ENCODE measurements at regions not wholly inside any gene's neighbourhood (a gene's known extent, or its start where the extent isn't known, plus 50 kb on each side); places are given as distances from the start of the nearest gene placed in this dataset.
"Not testable (repeated sequence)": the region's sequence is repeated elsewhere in the genome, so short reads cannot be mapped to it uniquely, and the experiment has no call there.

DNA sequence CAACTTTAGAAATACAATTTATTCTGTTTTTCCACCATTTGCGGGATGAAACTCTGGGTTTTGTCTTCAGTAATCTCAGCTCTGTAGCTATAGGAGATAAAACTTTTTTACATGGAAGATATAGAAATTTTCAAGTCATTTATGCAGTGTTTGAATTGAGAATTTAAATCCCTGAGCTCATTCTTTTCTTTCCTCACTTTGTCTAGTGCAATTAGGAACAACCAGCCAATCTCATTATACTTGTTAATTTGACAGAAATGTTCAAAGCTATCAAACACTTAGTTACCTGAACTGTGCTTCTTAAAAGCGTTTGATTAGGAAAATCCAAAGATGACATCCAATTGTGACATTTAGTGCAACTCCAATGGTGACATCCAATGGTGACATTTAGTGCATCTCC is 1014.3 kb downstream of the SLITRK5 start:
- DNase-seq: no peak

- no peak for DNase-seq
Observed at GRCh38 chr13:88701551-88701950, 1030.4 kb downstream of the SLITRK5 start.

GRCh38 chr13:88704600-88705275 is 1033.6 kb downstream of the SLITRK5 start:
- peak in 7 of 56 donors; percentile 4 to 43 (median 23) for DNase-seq

DNA sequence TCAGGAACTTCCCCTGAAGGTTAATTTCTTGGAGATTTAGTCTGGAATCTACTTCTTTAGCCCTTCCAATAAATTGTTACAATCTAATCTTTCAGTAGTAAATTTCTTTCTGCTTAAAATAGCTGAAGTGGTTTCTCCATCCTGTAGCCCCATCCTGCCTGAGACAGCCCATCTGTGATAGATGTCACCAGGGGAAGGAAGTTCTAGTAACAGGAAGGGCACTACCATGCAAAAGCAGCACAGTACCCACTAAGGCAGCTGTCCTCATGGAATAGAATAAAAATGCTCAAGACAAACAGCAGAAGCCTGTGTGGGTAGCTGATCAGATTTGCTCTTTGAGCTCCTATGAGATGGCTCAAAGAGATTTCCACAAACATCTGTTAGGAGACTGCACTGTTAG is 1036.5 kb downstream of the SLITRK5 start:
- DNase-seq: no peak

DNA sequence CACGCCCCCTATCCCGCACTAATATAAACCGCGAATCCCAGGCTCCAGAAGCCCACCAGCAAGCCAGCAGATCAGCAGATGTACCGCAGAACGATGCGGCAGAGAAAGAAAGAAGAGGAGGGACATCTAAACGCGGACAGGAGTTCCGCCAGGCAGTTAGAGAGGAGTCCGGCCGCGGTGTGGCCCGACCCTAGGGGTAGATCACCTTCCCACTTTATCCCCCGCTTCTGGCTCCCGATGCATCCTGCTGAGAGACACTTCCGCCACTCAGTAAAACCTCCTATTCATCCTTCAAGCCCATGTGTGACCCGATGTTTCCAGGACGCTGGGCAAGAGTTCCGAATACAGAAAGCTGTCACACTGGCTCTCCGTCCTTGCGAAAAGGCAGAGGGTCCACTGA is 1046.8 kb downstream of the SLITRK5 start:
- no peak for DNase-seq

- DNase-seq: no peak
Observed at GRCh38 chr13:88718781-88719180, 1047.6 kb downstream of the SLITRK5 start.

GRCh38 chr13:88726075-88726474 is 1054.9 kb downstream of the SLITRK5 start:
- DNase-seq: no peak

DNA sequence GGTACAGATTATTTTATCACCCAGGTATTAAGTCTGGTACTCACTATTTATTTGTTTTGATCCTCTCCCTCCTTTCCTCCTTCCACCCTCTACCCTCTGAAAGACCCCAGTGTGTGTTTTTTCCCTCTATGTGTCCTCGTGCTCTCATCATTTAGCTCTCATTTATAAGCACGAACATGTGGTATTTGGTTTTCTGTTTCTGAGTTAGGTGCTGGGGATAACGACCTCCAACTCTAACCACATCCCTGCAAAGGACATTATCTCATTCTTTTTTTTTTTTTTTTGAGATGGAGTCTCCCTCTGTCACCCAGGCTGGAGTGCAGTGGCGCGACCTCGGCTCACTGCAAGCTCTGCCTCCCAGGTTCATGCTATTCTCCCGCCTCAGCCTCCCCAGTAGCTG is 1056.1 kb downstream of the SLITRK5 start:
- not testable (repeated sequence) for DNase-seq

DNA sequence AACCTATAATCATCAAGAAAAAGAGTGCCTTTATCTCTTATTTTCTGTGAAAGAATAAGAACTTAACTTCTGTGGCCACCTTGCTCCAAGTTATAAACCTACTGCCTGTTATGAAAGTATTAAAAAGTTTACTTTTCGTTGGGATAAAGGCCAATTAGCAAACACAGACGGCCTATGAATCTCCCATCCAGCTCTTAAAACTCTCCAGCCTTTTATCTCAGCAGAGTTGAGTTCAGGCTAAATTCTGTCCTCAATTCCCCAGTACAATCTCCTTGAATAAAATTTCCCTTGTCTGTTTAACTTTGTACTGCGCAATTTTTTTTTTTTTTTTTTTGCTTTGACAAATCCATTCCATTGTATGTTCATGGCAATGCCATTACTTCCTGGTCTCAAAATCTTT is 1058.4 kb downstream of the SLITRK5 start:
- no peak for DNase-seq

- DNase-seq: no peak
Observed at GRCh38 chr13:88736026-88736425, 1064.9 kb downstream of the SLITRK5 start.

DNA sequence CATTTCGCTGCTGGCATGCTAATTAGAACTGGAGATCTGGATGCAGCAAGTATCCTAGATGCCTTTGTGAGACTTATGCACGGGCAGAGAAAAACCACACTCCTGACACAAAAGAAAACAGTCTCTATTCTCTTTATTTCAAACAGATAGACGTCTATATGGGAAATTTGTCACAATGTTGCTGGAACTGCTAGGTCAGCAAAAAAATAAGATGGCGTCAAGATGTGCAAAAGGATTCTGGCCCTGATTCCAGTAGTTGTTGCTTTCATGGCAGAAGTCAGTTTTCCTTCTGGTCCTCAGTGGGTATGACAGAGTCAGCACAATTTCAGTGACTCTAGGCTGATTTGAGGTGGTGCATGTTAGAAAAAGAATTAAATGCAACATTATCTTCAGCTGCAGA is 1068.0 kb downstream of the SLITRK5 start:
- DNase-seq: no peak

DNA sequence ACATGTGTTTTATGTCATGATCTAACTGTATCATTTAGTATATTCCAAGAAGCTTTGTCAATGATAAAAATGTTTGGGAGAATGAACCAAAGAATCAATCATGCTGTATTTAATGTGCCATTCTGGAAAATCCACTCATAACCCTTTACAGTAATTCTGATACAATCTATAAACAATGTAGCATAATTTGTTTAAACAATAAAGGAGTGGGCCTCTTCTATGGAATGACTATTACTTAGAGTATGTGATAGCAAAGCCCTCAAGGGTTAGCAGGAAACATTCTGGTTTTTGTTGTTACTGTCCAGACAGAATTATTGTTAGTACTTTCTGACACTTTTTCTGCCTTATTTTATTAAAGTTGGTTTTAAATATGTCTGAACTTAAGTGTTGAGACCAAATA is 1073.1 kb downstream of the SLITRK5 start:
- DNase-seq: no peak

- DNase-seq: no peak
Observed at GRCh38 chr13:88745011-88745410, 1073.8 kb downstream of the SLITRK5 start.

DNA sequence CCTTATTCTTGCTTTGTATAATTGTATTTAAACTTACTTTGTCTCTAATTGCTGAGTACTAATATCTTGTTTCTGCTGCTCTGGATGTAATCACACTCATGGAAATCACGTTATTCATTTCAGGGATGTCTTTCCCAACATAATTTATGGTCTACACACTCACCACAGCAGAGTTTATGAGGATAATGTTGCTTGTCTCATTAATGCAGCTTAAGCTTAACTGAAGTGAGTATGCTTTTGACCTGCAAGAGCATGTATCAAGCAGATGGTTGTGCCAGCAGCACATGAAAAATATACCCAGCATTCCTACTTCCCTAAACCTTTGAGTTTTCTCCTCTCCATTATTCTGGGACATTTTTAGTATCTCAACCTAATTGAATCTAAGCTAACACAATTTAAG is 1080.9 kb downstream of the SLITRK5 start:
- DNase-seq: no peak

GRCh38 chr13:88754141-88754540 is 1083.0 kb downstream of the SLITRK5 start:
- DNase-seq: peak in 8 of 56 donors; percentile 0 to 34 (median 11)

GRCh38 chr13:88761145-88761544 is 1090.0 kb downstream of the SLITRK5 start:
- DNase-seq: no peak

GRCh38 chr13:88764103-88764502 is 1092.9 kb downstream of the SLITRK5 start:
- DNase-seq: no peak

DNA sequence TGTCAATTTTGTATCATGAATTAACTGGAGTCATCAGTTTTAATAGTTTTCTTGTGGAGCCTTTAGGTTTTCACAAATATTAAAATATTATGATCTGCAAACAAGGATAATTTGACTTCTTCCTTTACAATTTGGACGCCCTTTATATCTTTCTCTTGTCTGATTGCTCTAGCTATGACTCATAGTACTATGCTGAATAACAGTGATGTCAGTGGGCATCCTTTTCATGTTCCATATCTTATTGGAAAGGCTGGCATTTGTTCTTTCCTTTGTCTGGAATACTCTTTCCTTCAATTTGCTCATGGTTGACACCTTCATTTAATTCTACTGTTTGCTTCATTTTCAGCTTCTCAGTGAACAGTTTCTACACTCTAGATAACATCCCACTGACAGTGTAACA is 1129.3 kb downstream of the SLITRK5 start:
- no peak for DNase-seq

- DNase-seq: no peak
Observed at GRCh38 chr13:88801361-88801760, 1130.2 kb downstream of the SLITRK5 start.

DNA sequence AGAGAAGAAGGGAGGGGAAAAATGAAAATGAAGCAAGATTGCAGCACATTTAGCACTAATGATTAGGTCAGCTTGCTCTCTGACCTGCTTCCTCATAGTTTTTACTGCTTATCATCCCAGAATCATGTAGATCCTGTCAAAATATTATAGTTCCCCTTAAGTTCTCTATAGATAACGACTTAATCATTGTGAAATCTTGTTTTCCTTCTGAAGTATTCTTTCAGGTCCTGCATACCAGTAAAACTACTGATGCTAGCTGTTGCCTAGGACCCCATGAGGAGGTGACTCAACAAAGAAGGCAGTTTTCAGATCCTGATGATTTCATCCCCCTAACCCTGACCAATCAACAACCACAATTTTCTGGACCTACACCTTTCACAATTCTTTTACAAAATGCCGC is 1131.7 kb downstream of the SLITRK5 start:
- no peak for DNase-seq

GRCh38 chr13:88806438-88806837 is 1135.3 kb downstream of the SLITRK5 start:
- DNase-seq: no peak

DNA sequence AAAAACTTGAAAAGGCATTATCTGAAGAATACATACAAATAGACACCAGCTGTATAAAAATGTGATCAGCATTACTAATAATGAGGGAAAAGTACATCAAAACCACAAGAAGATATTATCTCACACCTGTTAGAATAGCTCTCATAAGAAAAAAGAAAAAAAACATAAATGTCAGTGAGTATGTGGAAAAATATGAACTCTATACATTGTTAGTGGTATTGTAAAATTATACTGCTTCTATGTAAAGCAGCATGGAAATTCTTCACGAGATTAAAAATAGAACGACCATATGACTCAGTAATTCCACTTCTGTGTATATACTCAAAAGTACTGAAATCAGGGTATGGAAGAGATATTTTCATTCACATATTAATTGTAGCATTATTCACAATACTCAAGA is 1146.4 kb downstream of the SLITRK5 start:
- DNase-seq: no peak

DNA sequence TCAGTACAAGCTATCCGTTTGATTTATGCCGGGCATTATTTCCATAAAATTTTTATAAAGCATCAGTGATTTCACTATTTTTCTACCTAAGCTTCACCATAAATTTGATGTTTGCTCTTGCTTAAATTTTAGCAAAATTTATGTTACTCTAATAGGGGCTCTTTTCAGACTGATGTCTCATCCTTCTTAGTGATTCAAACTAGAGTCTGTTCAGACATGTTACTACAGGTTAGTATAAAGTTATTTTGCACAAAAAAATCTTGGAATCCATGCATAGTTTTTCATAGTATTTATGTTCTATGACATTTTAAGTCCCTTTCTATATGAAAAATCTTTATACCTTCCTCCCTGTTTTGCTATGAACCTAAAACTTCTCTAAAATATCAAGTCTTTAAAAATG is 1151.9 kb downstream of the SLITRK5 start:
- no peak for DNase-seq

GRCh38 chr13:88824218-88824617 is 1153.0 kb downstream of the SLITRK5 start:
- DNase-seq: no peak
